ENCODE measurements at regions not wholly inside any gene's neighbourhood (a gene's known extent, or its start where the extent isn't known, plus 50 kb on each side); places are given as distances from the start of the nearest gene placed in this dataset.

DNA sequence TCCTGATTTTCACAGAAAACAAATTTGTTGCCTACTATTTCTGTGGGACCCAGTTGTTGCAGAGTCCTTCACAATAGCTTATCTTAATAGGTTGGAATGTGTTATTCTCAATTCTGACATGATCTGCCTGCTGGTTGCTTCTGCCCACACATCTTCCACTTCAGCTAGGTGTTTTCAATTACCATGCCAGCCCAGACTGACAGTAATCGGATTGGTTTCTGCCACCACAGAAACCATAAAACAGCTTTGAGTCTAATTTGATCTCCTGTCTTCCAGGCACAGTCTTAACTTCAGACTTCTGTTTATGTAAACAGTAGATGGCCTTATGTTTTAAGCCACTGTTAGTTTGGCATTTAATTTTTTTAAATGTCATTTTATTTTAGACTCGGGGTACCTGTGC, 248.2 kb upstream of the RBMS1 start:
- TF ChIP-seq, protein P1, sequence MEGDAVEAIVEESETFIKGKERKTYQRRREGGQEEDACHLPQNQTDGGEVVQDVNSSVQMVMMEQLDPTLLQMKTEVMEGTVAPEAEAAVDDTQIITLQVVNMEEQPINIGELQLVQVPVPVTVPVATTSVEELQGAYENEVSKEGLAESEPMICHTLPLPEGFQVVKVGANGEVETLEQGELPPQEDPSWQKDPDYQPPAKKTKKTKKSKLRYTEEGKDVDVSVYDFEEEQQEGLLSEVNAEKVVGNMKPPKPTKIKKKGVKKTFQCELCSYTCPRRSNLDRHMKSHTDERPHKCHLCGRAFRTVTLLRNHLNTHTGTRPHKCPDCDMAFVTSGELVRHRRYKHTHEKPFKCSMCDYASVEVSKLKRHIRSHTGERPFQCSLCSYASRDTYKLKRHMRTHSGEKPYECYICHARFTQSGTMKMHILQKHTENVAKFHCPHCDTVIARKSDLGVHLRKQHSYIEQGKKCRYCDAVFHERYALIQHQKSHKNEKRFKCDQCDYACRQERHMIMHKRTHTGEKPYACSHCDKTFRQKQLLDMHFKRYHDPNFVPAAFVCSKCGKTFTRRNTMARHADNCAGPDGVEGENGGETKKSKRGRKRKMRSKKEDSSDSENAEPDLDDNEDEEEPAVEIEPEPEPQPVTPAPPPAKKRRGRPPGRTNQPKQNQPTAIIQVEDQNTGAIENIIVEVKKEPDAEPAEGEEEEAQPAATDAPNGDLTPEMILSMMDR (IDR thresholded peaks at IDR 0.05; ENCODE audit: control extremely low read depth, extremely low read depth): no peak
- no peak for ATAC-seq (ENCODE audit: insufficient read depth, low FRiP score)
- peaks cover 0 to 2% (median 0%) of the 10 kb centered on the region in 4 donors for H3K36me3 ChIP-seq (ENCODE audit: control insufficient read depth in 4 of 4, insufficient read depth in 4 of 4, low read length in 4 of 4)
- no peak overlapping the region for H3K4me3 ChIP-seq
- DNase-seq: no peak
- H3K27ac ChIP-seq (ENCODE audit: low read depth in 1 of 2, low read length in 1 of 2): no peak overlapping the region
- no peaks in the 10 kb centered on the region for H3K4me1 ChIP-seq (ENCODE audit: control insufficient read depth in 5 of 5, insufficient read depth in 5 of 5, low read length in 5 of 5)
- H3K9ac ChIP-seq (ENCODE audit: insufficient read depth in 1 of 2, low read length in 2 of 2): no peak overlapping the region
- peaks cover 0 to 3% (median 0%) of the 10 kb centered on the region in 3 donors for H3K27me3 ChIP-seq (ENCODE audit: control insufficient read depth in 3 of 3, insufficient read depth in 3 of 3, low read length in 2 of 3)
- 85 to 88% methylated on average over 2 of the region's 2 CpGs for WGBS, 2 donors
- no peaks in the 10 kb centered on the region for H3K9me3 ChIP-seq (ENCODE audit: control insufficient read depth in 4 of 4, insufficient read depth in 3 of 4, low read length in 3 of 4)

DNA sequence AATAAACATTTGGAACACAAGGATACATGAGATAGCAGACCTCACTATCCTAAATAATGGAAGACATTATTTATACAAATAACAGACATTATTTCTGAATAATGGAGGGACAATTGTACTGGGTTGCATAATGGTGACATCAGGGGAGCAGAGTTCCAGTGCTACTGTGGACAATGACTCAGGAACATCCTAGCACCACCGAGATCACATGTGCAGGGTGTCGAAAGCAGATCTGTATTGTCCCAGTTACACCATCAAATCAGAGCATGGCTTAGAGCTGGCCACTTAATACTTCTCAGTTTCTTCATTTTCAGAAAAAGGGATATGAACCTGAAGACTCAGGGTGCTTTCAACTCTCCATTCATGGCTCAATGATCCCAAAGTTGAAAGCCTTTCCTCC, 249.1 kb upstream of the RBMS1 start:
- TF ChIP-seq, protein P1 (IDR thresholded peaks at IDR 0.05; ENCODE audit: control extremely low read depth, extremely low read depth): no peak
- 62 to 81% methylated on average over 2 of the region's 2 CpGs for WGBS, 2 donors
- no peak for ATAC-seq (ENCODE audit: insufficient read depth, low FRiP score)
- no peak overlapping the region for H3K4me3 ChIP-seq
- no peak for DNase-seq
- H3K9ac ChIP-seq (ENCODE audit: insufficient read depth in 1 of 2, low read length in 2 of 2): no peak overlapping the region
- no peaks in the 10 kb centered on the region for H3K9me3 ChIP-seq (ENCODE audit: control insufficient read depth in 4 of 4, insufficient read depth in 3 of 4, low read length in 3 of 4)
- H3K27me3 ChIP-seq (ENCODE audit: control insufficient read depth in 3 of 3, insufficient read depth in 3 of 3, low read length in 2 of 3): peaks cover 0 to 3% (median 0%) of the 10 kb centered on the region in 3 donors
- H3K36me3 ChIP-seq (ENCODE audit: control insufficient read depth in 4 of 4, insufficient read depth in 4 of 4, low read length in 4 of 4): peaks cover 0 to 2% (median 0%) of the 10 kb centered on the region in 4 donors
- no peaks in the 10 kb centered on the region for H3K4me1 ChIP-seq (ENCODE audit: control insufficient read depth in 5 of 5, insufficient read depth in 5 of 5, low read length in 5 of 5)
- H3K27ac ChIP-seq (ENCODE audit: low read depth in 1 of 2, low read length in 1 of 2): no peak overlapping the region

- H3K4me1 ChIP-seq (ENCODE audit: control insufficient read depth in 5 of 5, insufficient read depth in 5 of 5, low read length in 5 of 5): peaks cover 0 to 5% (median 0%) of the 10 kb centered on the region in 5 donors
- no peak overlapping the region for H3K4me3 ChIP-seq
- H3K27ac ChIP-seq (ENCODE audit: low read depth in 1 of 2, low read length in 1 of 2): no peak overlapping the region
- TF ChIP-seq, protein P1 (IDR thresholded peaks at IDR 0.05; ENCODE audit: control extremely low read depth, extremely low read depth): no peak
- H3K36me3 ChIP-seq (ENCODE audit: control insufficient read depth in 4 of 4, insufficient read depth in 4 of 4, low read length in 4 of 4): peaks cover 0 to 2% (median 0%) of the 10 kb centered on the region in 4 donors
- no peak overlapping the region for H3K9ac ChIP-seq (ENCODE audit: insufficient read depth in 1 of 2, low read length in 2 of 2)
- ATAC-seq (ENCODE audit: insufficient read depth, low FRiP score) (peak; percentile 39), DNase-seq (no peak)
- H3K27me3 ChIP-seq (ENCODE audit: control insufficient read depth in 3 of 3, insufficient read depth in 3 of 3, low read length in 2 of 3): peaks cover 0 to 2% (median 0%) of the 10 kb centered on the region in 3 donors
- WGBS, 2 donors: 64 to 80% methylated on average over 4 of the region's 4 CpGs
- H3K9me3 ChIP-seq (ENCODE audit: control insufficient read depth in 4 of 4, insufficient read depth in 3 of 4, low read length in 3 of 4): no peaks in the 10 kb centered on the region
Observed at GRCh38 chr2:160747501-160748170, 254.0 kb upstream of the RBMS1 start.
